ENCODE measurements at regions not wholly inside any gene's neighbourhood (a gene's known extent, or its start where the extent isn't known, plus 50 kb on each side); places are given as distances from the start of the nearest gene placed in this dataset.

- Mint-ChIP-seq H3K9me3 (ENCODE audit: unreplicated experiment) (no peaks in the 10 kb centered on the region), H3K27me3 (ENCODE audit: insufficient read depth, unreplicated experiment) (no peaks in the 10 kb centered on the region), H3K4me1 (ENCODE audit: insufficient read depth, unreplicated experiment) (no peaks in the 10 kb centered on the region), H3K27ac (ENCODE audit: low read depth, unreplicated experiment) (no peak overlapping the region), H3K36me3 (ENCODE audit: insufficient read depth, unreplicated experiment) (no peaks in the 10 kb centered on the region), H3K4me3 (ENCODE audit: unreplicated experiment) (no peak overlapping the region)
- no peak for TF ChIP-seq CTCF (IDR thresholded peaks at IDR 0.05; ENCODE audit: unreplicated experiment)
- POLR2A ChIA-PET, result no interaction called here
- CTCF ChIA-PET, result interaction anchor here (0.6 kb wide), 2 partner anchors 455 to 763 kb away, joined by 4 read pairs; no protein-coding TSS in a partner anchor
- intact Hi-C loops (cut with micrococcal nuclease), result no loop called here
- no peak for DNase-seq (ENCODE audit: unreplicated experiment)
- no TSS peak for BruUV-seq (replicated peaks)
Observed at GRCh38 chr13:34772206-34772605, 169.9 kb upstream of the NBEA start.

GRCh38 chr13:34772881-34773280, 169.2 kb upstream of the NBEA start:
- BruUV-seq (replicated peaks), result no TSS peak
- CTCF ChIA-PET, result no interaction called here
- Mint-ChIP-seq H3K36me3 (ENCODE audit: insufficient read depth, unreplicated experiment) (no peaks in the 10 kb centered on the region), H3K27ac (ENCODE audit: low read depth, unreplicated experiment) (no peak overlapping the region), H3K4me1 (ENCODE audit: insufficient read depth, unreplicated experiment) (no peaks in the 10 kb centered on the region), H3K4me3 (ENCODE audit: unreplicated experiment) (no peak overlapping the region), H3K27me3 (ENCODE audit: insufficient read depth, unreplicated experiment) (no peaks in the 10 kb centered on the region), H3K9me3 (ENCODE audit: unreplicated experiment) (no peaks in the 10 kb centered on the region)
- no peak for TF ChIP-seq CTCF (IDR thresholded peaks at IDR 0.05; ENCODE audit: unreplicated experiment)
- POLR2A ChIA-PET, result no interaction called here
- no peak for DNase-seq (ENCODE audit: unreplicated experiment)
- intact Hi-C loops (cut with micrococcal nuclease), result no loop called here

- H3K27me3 Mint-ChIP-seq (ENCODE audit: insufficient read depth, unreplicated experiment), result no peaks in the 10 kb centered on the region
- ChIA-PET POLR2A (interaction anchor here (0.7 kb wide), 1 partner anchor 41 kb away, joined by 3 read pairs; no protein-coding TSS in a partner anchor), CTCF (no interaction called here)
- BruUV-seq (replicated peaks), result no TSS peak
- no peaks in the 10 kb centered on the region for H3K4me1 Mint-ChIP-seq (ENCODE audit: insufficient read depth, unreplicated experiment)
- DNase-seq (ENCODE audit: unreplicated experiment), result no peak
- TF ChIP-seq CTCF (IDR thresholded peaks at IDR 0.05; ENCODE audit: unreplicated experiment), result no peak
- intact Hi-C loops (cut with micrococcal nuclease), result no loop called here
- no peak overlapping the region for H3K27ac Mint-ChIP-seq (ENCODE audit: low read depth, unreplicated experiment)
- no peaks in the 10 kb centered on the region for H3K36me3 Mint-ChIP-seq (ENCODE audit: insufficient read depth, unreplicated experiment)
- no peaks in the 10 kb centered on the region for H3K9me3 Mint-ChIP-seq (ENCODE audit: unreplicated experiment)
- H3K4me3 Mint-ChIP-seq (ENCODE audit: unreplicated experiment), result no peak overlapping the region
Observed at GRCh38 chr13:34776390-34776981, 165.6 kb upstream of the NBEA start.

GRCh38 chr13:34777089-34777913, 164.8 kb upstream of the NBEA start:
- no TSS peak for BruUV-seq (replicated peaks)
- intact Hi-C loops (cut with micrococcal nuclease), result no loop called here

More at GRCh38 chr13:34777089-34777913, 164.8 kb upstream of the NBEA start:
- no peaks in the 10 kb centered on the region for H3K27me3 Mint-ChIP-seq (ENCODE audit: insufficient read depth, unreplicated experiment)
- CTCF ChIA-PET, result interaction anchor here (0.6 kb wide), 1 partner anchor 18 kb away, joined by 3 read pairs; no protein-coding TSS in a partner anchor
- no peaks in the 10 kb centered on the region for H3K36me3 Mint-ChIP-seq (ENCODE audit: insufficient read depth, unreplicated experiment)
- H3K27ac Mint-ChIP-seq (ENCODE audit: low read depth, unreplicated experiment), result no peak overlapping the region
- POLR2A ChIA-PET, result no interaction called here
- H3K4me1 Mint-ChIP-seq (ENCODE audit: insufficient read depth, unreplicated experiment), result no peaks in the 10 kb centered on the region
- no peaks in the 10 kb centered on the region for H3K9me3 Mint-ChIP-seq (ENCODE audit: unreplicated experiment)
- TF ChIP-seq CTCF (IDR thresholded peaks at IDR 0.05; ENCODE audit: unreplicated experiment), result no peak
- no peak for DNase-seq (ENCODE audit: unreplicated experiment)
- no peak overlapping the region for H3K4me3 Mint-ChIP-seq (ENCODE audit: unreplicated experiment)

Measured in MCF 10A (cell line).